IMR-90 (cell line): ENCODE measurements at regions not wholly inside any gene's neighbourhood (a gene's known extent, or its start where the extent isn't known, plus 50 kb on each side); places are given as distances from the start of the nearest gene placed in this dataset.

Experiments used
- CEBPB ChIP-seq: IDR thresholded peaks from 2 replicates; pipeline ENCODE4 v1.6.1; 2012; ENCODE audit warnings: low read depth, low read length, improper control_type of control experiment
- CHD1 ChIP-seq: IDR thresholded peaks from 2 replicates; pipeline ENCODE4 v1.6.1; 2012; ENCODE audit warnings: low read depth, low read length, improper control_type of control experiment
- CTCF ChIP-seq: conservative IDR thresholded peaks from 2 replicates; pipeline ENCODE4 v1.5.1; 2012; ENCODE audit warnings: mild to moderate bottlenecking, low read depth, low read length, improper control_type of control experiment
- FOS ChIP-seq: fragments of 150-350 bp; IDR thresholded peaks from 2 replicates; pipeline ENCODE4 v1.6.1; 2016; ENCODE audit warnings: low read depth, low read length
- MAFK ChIP-seq: IDR thresholded peaks from 2 replicates; pipeline ENCODE4 v1.6.1; 2012; ENCODE audit warnings: low read depth, low read length, improper control_type of control experiment
- MAZ ChIP-seq: IDR thresholded peaks from 2 replicates; pipeline ENCODE4 v1.6.1; 2012; ENCODE audit warnings: low read depth, mild to moderate bottlenecking, low read length, improper control_type of control experiment, moderate library complexity, borderline replicate concordance
- MXI1 ChIP-seq: IDR thresholded peaks from 2 replicates; pipeline ENCODE4 v1.6.1; 2012; ENCODE audit warnings: low read depth, mild to moderate bottlenecking, low read length, moderate library complexity, borderline replicate concordance
- POLR2A ChIP-seq: IDR thresholded peaks from 2 replicates; pipeline ENCODE4 v1.6.1; 2012; ENCODE audit warnings: mild to moderate bottlenecking, low read depth, low read length
- RAD21 ChIP-seq: IDR thresholded peaks from 2 replicates; pipeline ENCODE4 v1.6.1; 2012; ENCODE audit warnings: low read length, improper control_type of control experiment
- RCOR1 ChIP-seq: IDR thresholded peaks from 2 replicates; pipeline ENCODE4 v1.6.1; 2012; ENCODE audit warnings: mild to moderate bottlenecking, low read length, improper control_type of control experiment; ENCODE audit not compliant: insufficient replicate concordance
- RFX5 ChIP-seq: IDR thresholded peaks from 2 replicates; pipeline ENCODE4 v1.8.0; 2012; ENCODE audit warnings: low read depth, mild to moderate bottlenecking, low read length, moderate library complexity
- SMC3 ChIP-seq: fragments of 150-350 bp; IDR thresholded peaks from 2 replicates; pipeline ENCODE4 v1.6.1; 2016; ENCODE audit warnings: low read depth, mild to moderate bottlenecking, antibody characterized with exemption, low read length, moderate library complexity
- USF2 ChIP-seq: fragments of 150-350 bp; IDR thresholded peaks from 2 replicates; pipeline ENCODE4 v1.6.1; 2017; ENCODE audit warnings: mild to moderate bottlenecking, antibody characterized with exemption, low read length, low read depth
- TF ChIP-seq, protein P1 (sequence below): fragments of 150-350 bp; IDR thresholded peaks from 2 replicates; pipeline ENCODE4 v1.6.1; 2016; ENCODE audit warnings: low read depth, mild to moderate bottlenecking, low read length, moderate library complexity, borderline replicate concordance

DNA sequence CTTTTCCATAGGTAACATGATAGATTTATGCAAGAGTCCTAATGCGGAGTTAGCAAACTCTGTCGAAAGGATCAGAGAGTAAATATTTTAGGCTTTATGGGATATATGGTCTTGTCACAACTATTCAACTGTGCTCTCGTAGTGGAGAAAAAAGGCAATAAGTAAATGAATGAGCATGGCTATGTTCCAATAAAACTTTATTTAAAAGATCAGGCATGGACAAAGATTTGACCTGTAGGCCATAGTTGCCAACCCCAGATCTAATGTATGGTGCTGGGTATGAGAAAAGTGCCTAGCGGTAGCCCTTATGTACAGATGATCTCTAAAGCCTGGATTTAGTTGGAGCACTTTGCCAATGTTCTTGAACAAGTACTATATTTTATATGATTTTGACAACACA lies 498.8 kb upstream of the C1orf87 start:
- no peak for TF ChIP-seq CHD1
- TF ChIP-seq CTCF: no peak
- no peak for TF ChIP-seq MAFK
- TF ChIP-seq MXI1: no peak
- TF ChIP-seq, protein P1, sequence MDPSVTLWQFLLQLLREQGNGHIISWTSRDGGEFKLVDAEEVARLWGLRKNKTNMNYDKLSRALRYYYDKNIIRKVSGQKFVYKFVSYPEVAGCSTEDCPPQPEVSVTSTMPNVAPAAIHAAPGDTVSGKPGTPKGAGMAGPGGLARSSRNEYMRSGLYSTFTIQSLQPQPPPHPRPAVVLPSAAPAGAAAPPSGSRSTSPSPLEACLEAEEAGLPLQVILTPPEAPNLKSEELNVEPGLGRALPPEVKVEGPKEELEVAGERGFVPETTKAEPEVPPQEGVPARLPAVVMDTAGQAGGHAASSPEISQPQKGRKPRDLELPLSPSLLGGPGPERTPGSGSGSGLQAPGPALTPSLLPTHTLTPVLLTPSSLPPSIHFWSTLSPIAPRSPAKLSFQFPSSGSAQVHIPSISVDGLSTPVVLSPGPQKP: no peak
- no peak for TF ChIP-seq POLR2A
- no peak for TF ChIP-seq RCOR1
- no peak for TF ChIP-seq USF2
- no peak for TF ChIP-seq CEBPB
- TF ChIP-seq SMC3: no peak
- TF ChIP-seq RFX5: no peak
- no peak for TF ChIP-seq RAD21
- no peak for TF ChIP-seq MAZ
- TF ChIP-seq FOS: no peak
